Suppressor macrophage (primary cell): ENCODE measurements at regions not wholly inside any gene's neighbourhood (a gene's known extent, or its start where the extent isn't known, plus 50 kb on each side); places are given as distances from the start of the nearest gene placed in this dataset.

Experiments used
- DNase-seq, 4 experiments: peaks; one replicate each; pipeline ENCODE4 v3.0.0-alpha.2; 2020 to 2022

DNA sequence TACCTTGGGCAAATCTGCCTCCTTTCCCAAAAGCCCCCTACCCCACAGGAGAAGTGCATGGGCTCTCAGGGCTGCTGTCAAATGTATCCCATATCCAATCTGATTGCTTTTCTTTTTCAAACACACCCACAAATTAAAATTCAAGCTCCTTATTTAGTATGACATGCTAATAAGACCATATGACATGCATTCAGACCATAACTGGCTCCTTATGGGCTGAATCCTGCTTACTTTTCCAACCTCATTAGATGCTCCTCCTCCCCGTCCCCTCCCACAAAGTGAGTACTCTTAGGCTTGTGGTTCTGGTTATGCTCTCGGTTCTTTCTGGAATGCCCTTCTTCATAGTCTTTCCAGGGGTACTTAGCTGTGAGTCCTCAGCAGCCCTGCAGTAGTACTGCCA is 59.0 kb upstream of the TOM1L1 start:
- no peak for DNase-seq

DNA sequence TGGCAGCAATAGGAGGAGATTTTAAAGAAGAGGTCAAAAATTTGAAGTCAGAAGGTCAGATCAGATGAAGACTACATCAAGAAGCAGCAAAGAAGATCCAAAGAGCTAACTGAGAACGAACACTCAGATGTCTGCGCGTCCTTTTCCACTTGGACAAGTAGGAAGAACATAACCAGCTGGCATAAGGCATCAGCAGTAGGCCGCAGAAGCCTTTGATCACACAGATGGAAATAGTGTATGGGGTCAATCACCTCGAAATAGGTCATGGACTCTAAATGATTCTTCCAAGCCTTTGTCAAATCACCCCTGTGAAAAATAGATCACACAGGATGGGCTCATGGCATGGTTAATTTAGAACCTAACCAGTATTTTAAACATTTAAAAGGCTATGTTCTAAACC is 56.4 kb upstream of the TOM1L1 start:
- no peak for DNase-seq

DNA sequence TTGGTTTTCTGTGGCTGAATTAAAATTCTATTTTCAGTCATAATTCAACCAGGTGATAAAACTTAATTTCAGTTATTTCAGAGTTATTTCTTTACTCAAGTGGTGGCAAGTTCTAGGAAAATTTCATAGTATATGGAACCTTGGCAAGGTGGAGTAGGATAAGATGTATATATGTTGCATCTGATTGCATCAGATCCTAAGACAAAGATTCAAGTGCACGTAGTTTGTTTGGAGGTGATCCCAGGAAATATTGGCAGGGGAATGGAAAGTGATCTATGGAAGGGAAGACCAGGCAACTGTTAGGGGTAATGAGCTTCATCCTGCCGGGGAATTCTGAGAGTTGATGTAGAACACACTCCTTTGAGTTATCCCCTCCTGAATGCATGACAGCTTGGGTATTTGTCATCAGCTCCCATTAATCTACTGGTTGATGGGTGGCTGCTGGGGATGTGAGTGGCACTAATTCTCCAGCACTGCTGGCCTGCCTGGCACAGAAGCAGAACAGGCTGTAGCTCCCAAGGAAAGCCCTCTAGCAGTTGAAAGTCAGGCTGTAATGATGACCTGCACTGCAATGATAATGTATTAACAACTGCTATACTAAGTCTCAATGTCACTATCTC is 52.2 kb upstream of the TOM1L1 start:
- no peak for DNase-seq

DNA sequence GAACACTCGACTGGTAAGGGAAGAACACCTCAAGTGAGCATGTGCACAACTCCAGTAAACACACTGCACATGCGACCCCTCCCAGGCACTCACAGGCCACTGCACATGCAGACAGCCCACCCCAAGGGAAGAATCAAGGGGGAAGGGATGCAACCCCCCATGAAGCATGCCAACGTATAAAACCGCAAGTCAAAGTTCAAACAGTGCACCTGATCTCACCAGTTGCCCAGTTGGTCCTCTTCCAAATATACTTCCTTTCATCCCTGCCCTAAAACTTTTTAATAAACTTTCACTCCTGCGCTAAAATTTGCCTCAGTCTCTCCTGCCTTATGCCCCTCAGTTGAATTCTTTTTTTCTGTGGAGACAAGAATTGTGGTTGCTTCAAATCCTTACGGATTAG is 51.0 kb upstream of the TOM1L1 start:
- DNase-seq, result no peak
